ENCODE measurements at regions not wholly inside any gene's neighbourhood (a gene's known extent, or its start where the extent isn't known, plus 50 kb on each side); places are given as distances from the start of the nearest gene placed in this dataset.

GRCh38 chr21:35679076-35679475 lies 381.2 kb downstream of the SETD4 start:
- TF ChIP-seq POLR2A (IDR thresholded peaks at IDR 0.05) (no peak), EP300 (IDR thresholded peaks at IDR 0.05) (no peak)
- TF ChIP-seq, protein P1, sequence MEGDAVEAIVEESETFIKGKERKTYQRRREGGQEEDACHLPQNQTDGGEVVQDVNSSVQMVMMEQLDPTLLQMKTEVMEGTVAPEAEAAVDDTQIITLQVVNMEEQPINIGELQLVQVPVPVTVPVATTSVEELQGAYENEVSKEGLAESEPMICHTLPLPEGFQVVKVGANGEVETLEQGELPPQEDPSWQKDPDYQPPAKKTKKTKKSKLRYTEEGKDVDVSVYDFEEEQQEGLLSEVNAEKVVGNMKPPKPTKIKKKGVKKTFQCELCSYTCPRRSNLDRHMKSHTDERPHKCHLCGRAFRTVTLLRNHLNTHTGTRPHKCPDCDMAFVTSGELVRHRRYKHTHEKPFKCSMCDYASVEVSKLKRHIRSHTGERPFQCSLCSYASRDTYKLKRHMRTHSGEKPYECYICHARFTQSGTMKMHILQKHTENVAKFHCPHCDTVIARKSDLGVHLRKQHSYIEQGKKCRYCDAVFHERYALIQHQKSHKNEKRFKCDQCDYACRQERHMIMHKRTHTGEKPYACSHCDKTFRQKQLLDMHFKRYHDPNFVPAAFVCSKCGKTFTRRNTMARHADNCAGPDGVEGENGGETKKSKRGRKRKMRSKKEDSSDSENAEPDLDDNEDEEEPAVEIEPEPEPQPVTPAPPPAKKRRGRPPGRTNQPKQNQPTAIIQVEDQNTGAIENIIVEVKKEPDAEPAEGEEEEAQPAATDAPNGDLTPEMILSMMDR (IDR thresholded peaks at IDR 0.05), result no peak

Data from tibial nerve (tissue), 4 donors.